HepG2 (cell line): ENCODE measurements at regions not wholly inside any gene's neighbourhood (a gene's known extent, or its start where the extent isn't known, plus 50 kb on each side); places are given as distances from the start of the nearest gene placed in this dataset.
A peak's percentile ranks its signal among the peaks of the same experiment; 100 is the strongest.

Source experiments
- ATAC-seq: fragments of 200-7000 bp; cut with Tn5 transposase; 3 replicates; pipeline ENCODE4 v1.9.1; 2020; ENCODE audit warnings: mild to moderate bottlenecking, moderate library complexity
- BruUV-seq: library from RNA; stranded (reverse); fragments of 400-500 nt; replicated peaks from 2 replicates; lab custom pipeline; 2021; lab: Mats Ljungman, UMichigan
- CTCF ChIA-PET: fragments of 300-600 bp; formaldehyde crosslinking; extraction: SDS; loops from one replicate; lab custom pipeline; 2021; ENCODE audit warnings: low total read pairs, inconsistent platforms, low intra/inter-chr PET ratio; lab: Yijun Ruan, JAX
- POLR2A ChIA-PET: fragments of 350-600 bp; sonication (Branson Sonifier 250); formaldehyde crosslinking; loops from one replicate; lab custom pipeline; 2020; ENCODE audit warnings: antibody characterized with exemption, inconsistent platforms; lab: Yijun Ruan, JAX
- DNase-seq: peaks from one replicate; pipeline ENCODE4 v3.0.0-alpha.2; 2015; ENCODE audit warnings: low spot score
- FAIRE-seq: peaks from 3 replicates; lab custom pipeline; 2011; peaks lifted over from hg19 to GRCh38; lab: Jason Lieb, UNC
- H2AFZ ChIP-seq: one replicate; pipeline ENCODE4 v1.6.1; 2011; ENCODE audit warnings: low read length, inconsistent platforms
- H3K27ac ChIP-seq: fragments of 300-600 bp; 3 replicates; pipeline ENCODE4 v1.8.0; 2011; ENCODE audit warnings: mixed run types, mild to moderate bottlenecking, mixed read lengths, low read length, inconsistent platforms; ENCODE audit not compliant: insufficient read depth; ENCODE audit errors: extremely low read length
- H3K27me3 ChIP-seq, 2 experiments: fragments of 200-600 bp in 1 of 2; 2 replicates in 1 of 2; 3 replicates in 1 of 2; pipeline versions ENCODE4 v1.6.0 to v1.8.0; 2011; ENCODE audit warnings: low read length in 2 of 2, mild to moderate bottlenecking in 2 of 2, moderate library complexity in 2 of 2, inconsistent platforms in 1 of 2; ENCODE audit not compliant: insufficient read depth in 2 of 2, control insufficient read depth in 1 of 2
- H3K36me3 ChIP-seq, 2 experiments: fragments of 200-600 bp in 1 of 2; replicated peaks in 1 of 2; 2 replicates in 1 of 2; 3 replicates in 1 of 2; pipeline versions ENCODE4 v1.5.1 to v1.8.0; 2011; ENCODE audit warnings: low read length in 2 of 2, inconsistent platforms in 1 of 2; ENCODE audit not compliant: insufficient read depth in 2 of 2, control insufficient read depth in 1 of 2
- H3K4me1 ChIP-seq: 2 replicates; pipeline ENCODE4 v1.5.1; 2012; ENCODE audit warnings: low read length, inconsistent platforms; ENCODE audit not compliant: insufficient read depth
- H3K4me2 ChIP-seq: 2 replicates; pipeline ENCODE4 v1.6.0; 2011; ENCODE audit warnings: low read depth, low read length, inconsistent platforms
- H3K4me3 ChIP-seq, 3 experiments: fragments of 200-600 bp in 1 of 3; sonication (generic), shearing (Covaris generic) in 1 of 3; replicated peaks in 1 of 3; 2 replicates each; pipeline ENCODE4 v1.5.1; 2011 to 2016; ENCODE audit warnings: low read length in 3 of 3, inconsistent platforms in 2 of 3, low read depth in 2 of 3, mild to moderate bottlenecking in 2 of 3, control low read depth in 1 of 3, mixed read lengths in 1 of 3; ENCODE audit not compliant: insufficient read depth in 1 of 3
- H3K79me2 ChIP-seq: one replicate; pipeline ENCODE4 v1.6.1; 2011; ENCODE audit warnings: low read length, inconsistent platforms; ENCODE audit not compliant: insufficient read depth
- H3K9ac ChIP-seq: 2 replicates; pipeline ENCODE4 v1.6.0; 2011; ENCODE audit warnings: mild to moderate bottlenecking, low read depth, low read length, inconsistent platforms; ENCODE audit not compliant: insufficient read depth
- H3K9me3 ChIP-seq: 2 replicates; pipeline ENCODE4 v1.5.1; 2012; ENCODE audit warnings: mild to moderate bottlenecking, low read length
- H4K20me1 ChIP-seq: 2 replicates; pipeline ENCODE4 v1.6.0; 2011; ENCODE audit warnings: inconsistent platforms, mild to moderate bottlenecking, low read length, moderate library complexity; ENCODE audit not compliant: insufficient read depth
- ARNT2 ChIP-seq: sonication (generic); formaldehyde crosslinking; IDR thresholded peaks from 2 replicates; pipeline ENCODE4 v1.8.0; 2022; ENCODE audit warnings: mild to moderate bottlenecking, low read depth, missing genetic modification reagents, moderate library complexity
- PLSCR1 ChIP-seq: sonication (generic); formaldehyde crosslinking; IDR thresholded peaks from 2 replicates; pipeline ENCODE4 v1.5.0; 2020; ENCODE audit warnings: missing genetic modification reagents, mild to moderate bottlenecking, borderline replicate concordance
- SMARCC2 ChIP-seq: fragments of 450-650 bp; IDR thresholded peaks from 2 replicates; pipeline ENCODE4 v1.6.1; 2017; ENCODE audit warnings: antibody characterized with exemption, mild to moderate bottlenecking
- STAG1 ChIP-seq: sonication (generic); formaldehyde crosslinking; IDR thresholded peaks from 2 replicates; pipeline ENCODE4 v1.4.0; 2020; ENCODE audit warnings: missing genetic modification reagents
- XRCC5 ChIP-seq: fragments of 200-400 bp; formaldehyde crosslinking; optimal IDR thresholded peaks from 2 replicates; pipeline ENCODE3; 2017; ENCODE audit warnings: mild to moderate bottlenecking, low read length
- ZNF230 ChIP-seq: sonication (generic); formaldehyde crosslinking; IDR thresholded peaks from 2 replicates; pipeline ENCODE4 v1.4.0; 2020; ENCODE audit warnings: mild to moderate bottlenecking, missing genetic modification reagents
- ZNF891 ChIP-seq: sonication (generic); formaldehyde crosslinking; IDR thresholded peaks from 2 replicates; pipeline ENCODE4 v1.5.0; 2020; ENCODE audit warnings: mild to moderate bottlenecking, missing genetic modification reagents
- WGBS: methylation state at CpG from one replicate; pipeline ENCODE4 v1.1.6; 2017; ENCODE audit warnings: low lambda C conversion rate; 5-methylcytosine and 5-hydroxymethylcytosine counted together
- in situ Hi-C: cut with HindIII; loops from 2 replicates; pipeline ENCODE4 v1.10.0; 2017; ENCODE audit warnings: low pct_unique_long_range_greater_than_20kb; ENCODE audit not compliant: extremely low pct_ligation_motif_present
- intact Hi-C: fragments of 100-400 bp; cut with micrococcal nuclease; formaldehyde crosslinking; loops from one replicate; pipeline ENCODE4 v1.10.0; 2022; ENCODE audit not compliant: unreplicated experiment
- TF ChIP-seq, protein P1 (sequence below): sonication (generic); formaldehyde crosslinking; IDR thresholded peaks from 2 replicates; pipeline ENCODE4 v1.8.1; 2022; ENCODE audit warnings: mild to moderate bottlenecking, missing genetic modification reagents
- TF ChIP-seq, protein P2 (sequence below): sonication (generic); formaldehyde crosslinking; IDR thresholded peaks from 2 replicates; pipeline ENCODE4 v1.4.0; 2020; ENCODE audit warnings: mild to moderate bottlenecking, low read depth, missing genetic modification reagents
- TF ChIP-seq, protein P3 (sequence below): sonication (generic); formaldehyde crosslinking; IDR thresholded peaks from 2 replicates; pipeline ENCODE4 v1.5.1; 2020; ENCODE audit warnings: mild to moderate bottlenecking, moderate library complexity, missing genetic modification reagents

DNA sequence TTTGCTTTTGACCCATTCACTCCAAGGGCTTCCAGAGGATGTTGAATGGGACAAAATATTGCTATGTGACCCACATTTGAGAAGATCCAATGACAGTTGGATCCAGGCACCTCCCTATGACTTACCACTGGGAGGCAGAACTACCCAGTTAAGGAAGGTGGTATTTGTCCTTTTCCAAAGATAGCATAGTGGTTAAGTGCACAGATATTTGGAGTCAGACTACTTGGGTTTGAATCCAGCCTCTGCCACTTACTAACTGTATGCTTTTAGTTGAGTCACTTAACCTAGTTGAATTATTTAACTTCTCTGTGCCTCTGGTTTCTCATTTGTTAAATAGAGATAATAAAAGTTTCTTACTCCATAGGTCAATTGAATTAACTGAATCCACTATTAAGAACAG is 74.5 kb upstream of the PALM2AKAP2 start:
- BruUV-seq = no TSS peak
- DNase-seq (peak; percentile 2), ATAC-seq (no peak)
- H3K27ac ChIP-seq = no peak overlapping the region
- in situ Hi-C loops = no loop called here
- no peak overlapping the region for H3K4me3 ChIP-seq
- CTCF ChIA-PET = interaction anchor here (1.0 kb wide), 1 partner anchor 113 kb away, joined by 3 read pairs; no protein-coding TSS in a partner anchor
- no peaks in the 10 kb centered on the region for H3K9me3 ChIP-seq
- no peaks in the 10 kb centered on the region for H4K20me1 ChIP-seq
- H3K4me2 ChIP-seq = no peak overlapping the region
- no peaks in the 10 kb centered on the region for H3K4me1 ChIP-seq
- no peak overlapping the region for H3K9ac ChIP-seq
- H2AFZ ChIP-seq = no peak overlapping the region
- no peaks in the 10 kb centered on the region for H3K27me3 ChIP-seq
- H3K79me2 ChIP-seq = no peaks in the 10 kb centered on the region
- peak; percentile 16; the same call in 1 of the 2 replicates for TF ChIP-seq STAG1 (CRISPR knock-in tag)
- TF ChIP-seq SMARCC2 = no peak
- TF ChIP-seq, all 625 proteins: peak for 1
- no peaks in the 10 kb centered on the region for H3K36me3 ChIP-seq
- intact Hi-C loops = no loop called here
- POLR2A ChIA-PET = no interaction called here
- FAIRE-seq = no peak

- ATAC-seq = no peak
- WGBS = 29% methylated on average over 3 of the region's 3 CpGs
- TF ChIP-seq, protein P1, sequence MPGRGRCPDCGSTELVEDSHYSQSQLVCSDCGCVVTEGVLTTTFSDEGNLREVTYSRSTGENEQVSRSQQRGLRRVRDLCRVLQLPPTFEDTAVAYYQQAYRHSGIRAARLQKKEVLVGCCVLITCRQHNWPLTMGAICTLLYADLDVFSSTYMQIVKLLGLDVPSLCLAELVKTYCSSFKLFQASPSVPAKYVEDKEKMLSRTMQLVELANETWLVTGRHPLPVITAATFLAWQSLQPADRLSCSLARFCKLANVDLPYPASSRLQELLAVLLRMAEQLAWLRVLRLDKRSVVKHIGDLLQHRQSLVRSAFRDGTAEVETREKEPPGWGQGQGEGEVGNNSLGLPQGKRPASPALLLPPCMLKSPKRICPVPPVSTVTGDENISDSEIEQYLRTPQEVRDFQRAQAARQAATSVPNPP = no peak
- TF ChIP-seq ZNF230 = no peak
- TF ChIP-seq, protein P2, sequence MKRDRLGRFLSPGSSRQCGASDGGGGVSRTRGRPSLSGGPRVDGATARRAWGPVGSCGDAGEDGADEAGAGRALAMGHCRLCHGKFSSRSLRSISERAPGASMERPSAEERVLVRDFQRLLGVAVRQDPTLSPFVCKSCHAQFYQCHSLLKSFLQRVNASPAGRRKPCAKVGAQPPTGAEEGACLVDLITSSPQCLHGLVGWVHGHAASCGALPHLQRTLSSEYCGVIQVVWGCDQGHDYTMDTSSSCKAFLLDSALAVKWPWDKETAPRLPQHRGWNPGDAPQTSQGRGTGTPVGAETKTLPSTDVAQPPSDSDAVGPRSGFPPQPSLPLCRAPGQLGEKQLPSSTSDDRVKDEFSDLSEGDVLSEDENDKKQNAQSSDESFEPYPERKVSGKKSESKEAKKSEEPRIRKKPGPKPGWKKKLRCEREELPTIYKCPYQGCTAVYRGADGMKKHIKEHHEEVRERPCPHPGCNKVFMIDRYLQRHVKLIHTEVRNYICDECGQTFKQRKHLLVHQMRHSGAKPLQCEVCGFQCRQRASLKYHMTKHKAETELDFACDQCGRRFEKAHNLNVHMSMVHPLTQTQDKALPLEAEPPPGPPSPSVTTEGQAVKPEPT (CRISPR knock-in tag) = no peak
- TF ChIP-seq ZNF891 = no peak
- no peak for TF ChIP-seq PLSCR1
- no peak for TF ChIP-seq XRCC5
- TF ChIP-seq ARNT2 (CRISPR knock-in tag) = no peak
- TF ChIP-seq, protein P3, sequence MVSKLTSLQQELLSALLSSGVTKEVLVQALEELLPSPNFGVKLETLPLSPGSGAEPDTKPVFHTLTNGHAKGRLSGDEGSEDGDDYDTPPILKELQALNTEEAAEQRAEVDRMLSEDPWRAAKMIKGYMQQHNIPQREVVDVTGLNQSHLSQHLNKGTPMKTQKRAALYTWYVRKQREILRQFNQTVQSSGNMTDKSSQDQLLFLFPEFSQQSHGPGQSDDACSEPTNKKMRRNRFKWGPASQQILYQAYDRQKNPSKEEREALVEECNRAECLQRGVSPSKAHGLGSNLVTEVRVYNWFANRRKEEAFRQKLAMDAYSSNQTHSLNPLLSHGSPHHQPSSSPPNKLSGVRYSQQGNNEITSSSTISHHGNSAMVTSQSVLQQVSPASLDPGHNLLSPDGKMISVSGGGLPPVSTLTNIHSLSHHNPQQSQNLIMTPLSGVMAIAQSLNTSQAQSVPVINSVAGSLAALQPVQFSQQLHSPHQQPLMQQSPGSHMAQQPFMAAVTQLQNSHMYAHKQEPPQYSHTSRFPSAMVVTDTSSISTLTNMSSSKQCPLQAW = no peak
These were observed 72.6 kb upstream of the PALM2AKAP2 start for GRCh38 chr9:109707355-109707754.

More at GRCh38 chr9:109707355-109707754, 72.6 kb upstream of the PALM2AKAP2 start:
- Histone ChIP-seq H2AFZ (no peak overlapping the region), H3K27me3 (no peaks in the 10 kb centered on the region), H3K9ac (no peak overlapping the region), H3K27ac (no peak overlapping the region), H3K4me2 (no peak overlapping the region), H3K79me2 (no peaks in the 10 kb centered on the region), H3K36me3 (no peaks in the 10 kb centered on the region), H3K9me3 (no peaks in the 10 kb centered on the region), H4K20me1 (no peaks in the 10 kb centered on the region), H3K4me1 (no peaks in the 10 kb centered on the region), H3K4me3 (no peak overlapping the region)
- FAIRE-seq = no peak
- in situ Hi-C loops = no loop called here
- DNase-seq = no peak
- POLR2A ChIA-PET = no interaction called here
- CTCF ChIA-PET = no interaction called here
- intact Hi-C loops = no loop called here
- no TSS peak for BruUV-seq
